Stimulated activated CD8-positive, alpha-beta memory T cell treated with anti-CD3 and anti-CD28 coated beads, Interleukin-2, amount 100 ng/mL, for 1 hour (primary cell): ENCODE measurements at regions not wholly inside any gene's neighbourhood (a gene's known extent, or its start where the extent isn't known, plus 50 kb on each side); places are given as distances from the start of the nearest gene placed in this dataset.
"Not testable (repeated sequence)": the region's sequence is repeated elsewhere in the genome, so short reads cannot be mapped to it uniquely, and the experiment has no call there.

Experiments used
- DNase-seq, 2 donors: peaks; one replicate each; pipeline ENCODE4 v3.0.0-alpha.2; 2020; ENCODE audit warnings: low read depth in 2 of 2

- no peak for DNase-seq
Observed at GRCh38 chr3:124315215-124316033, 323.5 kb upstream of the ROPN1 start.

- DNase-seq = no peak
Observed at GRCh38 chr3:124316034-124316287, 324.0 kb upstream of the ROPN1 start.

- DNase-seq = no peak
Observed at GRCh38 chr3:124318014-124318413, 326.1 kb upstream of the ROPN1 start.

GRCh38 chr3:124318656-124319055 is 326.7 kb upstream of the ROPN1 start:
- DNase-seq = no peak

- DNase-seq = no peak
Observed at GRCh38 chr3:124320976-124321375, 329.1 kb upstream of the ROPN1 start.

GRCh38 chr3:124322309-124322880 is 330.5 kb upstream of the ROPN1 start:
- no peak for DNase-seq

GRCh38 chr3:124322966-124323365 is 331.0 kb upstream of the ROPN1 start:
- DNase-seq = no peak

- DNase-seq = no peak
Observed at GRCh38 chr3:124325248-124325647, 333.3 kb upstream of the ROPN1 start.

GRCh38 chr3:124329723-124330122 is 337.8 kb upstream of the ROPN1 start:
- no peak for DNase-seq

GRCh38 chr3:124333931-124334640 is 342.2 kb upstream of the ROPN1 start:
- DNase-seq = no peak

- DNase-seq = no peak
Observed at GRCh38 chr3:124336067-124336656, 344.2 kb upstream of the ROPN1 start.

GRCh38 chr3:124345845-124346244 is 353.9 kb upstream of the ROPN1 start:
- DNase-seq = no peak

GRCh38 chr3:124346487-124346886 is 354.6 kb upstream of the ROPN1 start:
- no peak for DNase-seq

- DNase-seq = no peak
Observed at GRCh38 chr3:124347418-124347817, 355.5 kb upstream of the ROPN1 start.

- DNase-seq = not testable (repeated sequence)
Observed at GRCh38 chr3:124348555-124348954, 356.6 kb upstream of the ROPN1 start.

GRCh38 chr3:124351430-124352148 is 359.7 kb upstream of the ROPN1 start:
- DNase-seq = no peak

GRCh38 chr3:124352149-124352539 is 360.2 kb upstream of the ROPN1 start:
- no peak for DNase-seq

GRCh38 chr3:124353691-124354090 is 361.8 kb upstream of the ROPN1 start:
- no peak for DNase-seq

GRCh38 chr3:124354150-124354549 is 362.2 kb upstream of the ROPN1 start:
- DNase-seq = no peak

- DNase-seq = no peak
Observed at GRCh38 chr3:124358156-124358555, 366.2 kb upstream of the ROPN1 start.

- no peak for DNase-seq
Observed at GRCh38 chr3:124360155-124360554, 368.2 kb upstream of the ROPN1 start.

- DNase-seq = no peak
Observed at GRCh38 chr3:124360563-124360962, 368.6 kb upstream of the ROPN1 start.
